Endothelial cell (in vitro differentiated cells): ENCODE measurements at regions not wholly inside any gene's neighbourhood (a gene's known extent, or its start where the extent isn't known, plus 50 kb on each side); places are given as distances from the start of the nearest gene placed in this dataset.

ENCODE experiments used
- DNase-seq: peaks from one replicate; pipeline ENCODE4 v3.0.0; 2021; ENCODE audit warnings: low spot score
- H3K27ac Mint-ChIP-seq: one replicate; pipeline ENCODE4 v1.8.0; 2021; ENCODE audit warnings: mixed read lengths, inconsistent platforms; ENCODE audit not compliant: unreplicated experiment
- H3K27me3 Mint-ChIP-seq: one replicate; pipeline ENCODE4 v1.8.0; 2021; ENCODE audit warnings: mild to moderate bottlenecking, moderate library complexity, mixed read lengths, inconsistent platforms; ENCODE audit not compliant: unreplicated experiment
- H3K36me3 Mint-ChIP-seq: one replicate; pipeline ENCODE4 v1.8.0; 2021; ENCODE audit warnings: mild to moderate bottlenecking, low read depth, mixed read lengths, inconsistent platforms; ENCODE audit not compliant: unreplicated experiment
- H3K4me1 Mint-ChIP-seq: one replicate; pipeline ENCODE4 v1.8.0; 2021; ENCODE audit warnings: mild to moderate bottlenecking, mixed read lengths, inconsistent platforms; ENCODE audit not compliant: unreplicated experiment
- H3K4me3 Mint-ChIP-seq: one replicate; pipeline ENCODE4 v1.8.0; 2021; ENCODE audit warnings: mild to moderate bottlenecking, mixed read lengths, inconsistent platforms; ENCODE audit not compliant: unreplicated experiment
- H3K9me3 Mint-ChIP-seq: one replicate; pipeline ENCODE4 v1.8.0; 2021; ENCODE audit warnings: mixed read lengths, inconsistent platforms; ENCODE audit not compliant: unreplicated experiment
- CTCF ChIP-seq: fragments of 200-600 bp; sonication (generic); IDR thresholded peaks from one replicate; pipeline ENCODE4 v1.5.0; 2021; ENCODE audit warnings: antibody characterized with exemption; ENCODE audit not compliant: unreplicated experiment

DNA sequence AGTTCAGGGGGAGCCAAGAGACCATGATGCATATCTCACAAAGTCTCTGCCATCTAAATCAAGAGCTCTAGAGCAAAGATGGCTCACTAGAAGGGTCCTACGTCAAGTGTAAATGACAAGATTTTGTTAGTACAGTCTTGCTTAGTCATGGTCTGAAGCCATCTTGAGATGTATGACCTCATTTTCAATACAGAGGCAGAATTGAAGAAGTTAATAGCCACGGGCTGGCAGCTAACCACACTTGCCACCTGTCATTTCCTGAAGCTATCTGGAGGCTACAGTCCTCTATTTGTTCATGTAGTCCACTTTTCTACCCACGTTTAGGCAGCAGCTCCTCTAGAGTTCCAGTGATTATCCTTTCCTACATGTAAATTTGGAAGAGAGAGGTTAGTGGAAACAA lies 231.7 kb upstream of the CDH12 start:
- Mint-ChIP-seq H3K36me3 (no peaks in the 10 kb centered on the region), H3K4me3 (no peak overlapping the region), H3K4me1 (no peaks in the 10 kb centered on the region), H3K9me3 (no peaks in the 10 kb centered on the region), H3K27ac (no peak overlapping the region), H3K27me3 (no peaks in the 10 kb centered on the region)
- TF ChIP-seq CTCF: no peak
- DNase-seq: no peak

DNA sequence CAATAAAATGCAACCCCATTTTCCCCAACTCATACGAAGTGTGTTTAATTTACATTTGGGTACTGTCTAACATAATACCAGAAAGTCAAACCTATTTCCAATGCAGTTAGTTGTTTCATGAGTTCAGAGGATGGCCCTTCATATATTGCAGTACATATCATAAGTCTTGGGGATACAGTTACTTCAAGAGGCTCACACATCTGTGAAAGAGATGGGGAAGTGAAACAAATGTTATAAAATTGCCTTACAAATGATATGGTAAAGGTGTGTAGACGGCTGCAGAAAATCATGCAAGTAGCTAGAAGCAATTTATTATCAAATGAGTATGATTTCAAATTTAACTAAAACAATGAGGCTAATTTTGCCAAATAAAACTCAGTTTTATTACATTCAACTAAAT lies 219.0 kb upstream of the CDH12 start:
- no peaks in the 10 kb centered on the region for H3K9me3 Mint-ChIP-seq
- H3K4me3 Mint-ChIP-seq: no peak overlapping the region
- H3K27ac Mint-ChIP-seq: no peak overlapping the region
- TF ChIP-seq CTCF: no peak
- no peaks in the 10 kb centered on the region for H3K36me3 Mint-ChIP-seq
- H3K27me3 Mint-ChIP-seq: no peaks in the 10 kb centered on the region
- H3K4me1 Mint-ChIP-seq: no peaks in the 10 kb centered on the region
- DNase-seq: no peak

DNA sequence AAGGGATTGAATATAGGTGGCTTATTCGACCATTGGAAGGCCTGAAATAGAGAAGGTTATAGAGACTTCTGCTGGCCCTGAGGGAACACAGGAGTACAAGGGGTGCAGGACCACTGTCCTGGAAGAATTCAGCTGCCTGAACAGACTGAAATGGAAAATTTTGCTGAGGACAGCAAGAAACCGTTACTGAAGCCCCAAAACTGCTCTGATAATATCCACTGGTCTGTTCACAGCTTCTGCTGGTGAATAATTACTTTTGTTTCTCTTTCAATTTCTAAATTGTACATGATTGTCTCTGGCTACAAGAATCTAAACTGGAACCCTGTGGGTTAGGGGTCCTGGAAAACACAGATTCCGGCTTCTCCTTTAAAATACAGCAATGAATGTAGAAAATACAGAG lies 218.5 kb upstream of the CDH12 start:
- no peak for DNase-seq
- Mint-ChIP-seq H3K4me1 (no peaks in the 10 kb centered on the region), H3K9me3 (no peaks in the 10 kb centered on the region), H3K36me3 (no peaks in the 10 kb centered on the region), H3K4me3 (no peak overlapping the region), H3K27me3 (no peaks in the 10 kb centered on the region), H3K27ac (no peak overlapping the region)
- no peak for TF ChIP-seq CTCF

DNA sequence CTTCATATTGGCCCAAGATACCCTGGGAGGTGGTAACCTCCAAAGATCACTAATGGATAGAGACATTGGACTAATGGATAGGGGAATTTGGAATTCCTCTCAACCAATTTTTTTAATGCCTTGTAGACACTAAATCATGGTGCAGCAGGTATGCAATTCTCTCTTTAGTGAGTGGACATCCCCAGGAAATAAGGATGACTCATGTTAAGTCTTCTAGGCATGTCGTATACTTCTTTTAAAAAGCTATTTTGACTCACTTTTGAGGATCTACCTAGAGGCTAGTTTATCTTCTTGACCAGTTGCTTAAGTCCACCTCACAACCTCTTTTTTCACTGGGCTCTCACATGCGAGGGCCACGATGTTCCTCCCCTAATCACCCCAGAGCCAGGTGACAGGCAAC lies 211.6 kb upstream of the CDH12 start:
- Mint-ChIP-seq H3K27ac (no peak overlapping the region), H3K36me3 (no peaks in the 10 kb centered on the region), H3K9me3 (no peaks in the 10 kb centered on the region), H3K4me3 (no peak overlapping the region), H3K27me3 (no peaks in the 10 kb centered on the region), H3K4me1 (no peaks in the 10 kb centered on the region)
- DNase-seq: no peak
- no peak for TF ChIP-seq CTCF

DNA sequence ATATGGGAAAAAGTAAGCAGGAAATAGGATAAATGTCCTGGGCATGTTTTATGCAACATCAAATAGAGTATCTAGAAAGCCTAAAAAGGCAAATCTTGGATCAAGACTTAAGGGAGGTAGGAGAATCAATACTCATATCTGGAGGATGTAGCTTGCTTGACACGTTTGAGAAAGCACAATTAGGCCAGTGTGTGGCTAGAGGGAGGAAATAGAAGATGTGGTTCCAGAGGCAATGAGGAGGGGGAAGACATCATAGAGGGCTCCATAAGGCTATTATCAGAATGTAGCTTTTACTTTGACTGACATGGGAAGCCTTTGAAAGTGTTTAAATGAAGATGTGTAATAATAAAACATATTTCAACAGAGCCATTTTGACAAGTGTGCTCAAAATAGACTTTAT lies 200.7 kb upstream of the CDH12 start:
- Mint-ChIP-seq H3K36me3 (no peaks in the 10 kb centered on the region), H3K27me3 (no peaks in the 10 kb centered on the region), H3K4me3 (no peak overlapping the region)

More for the DNA sequence above, 200.7 kb upstream of the CDH12 start:
- Mint-ChIP-seq H3K4me1 (no peaks in the 10 kb centered on the region), H3K9me3 (no peaks in the 10 kb centered on the region), H3K27ac (no peak overlapping the region)
- no peak for DNase-seq
- TF ChIP-seq CTCF: no peak
